NB4 (cell line): ENCODE measurements at regions not wholly inside any gene's neighbourhood (a gene's known extent, or its start where the extent isn't known, plus 50 kb on each side); places are given as distances from the start of the nearest gene placed in this dataset.

Experiments
- CTCF ChIP-seq: IDR thresholded peaks from one replicate; pipeline ENCODE4 v1.5.1; 2012; ENCODE audit warnings: low read depth, low read length
- TF ChIP-seq, protein P1 (sequence below): IDR thresholded peaks from 2 replicates; pipeline ENCODE4 v1.6.1; 2011; ENCODE audit warnings: low read depth, low read length

DNA sequence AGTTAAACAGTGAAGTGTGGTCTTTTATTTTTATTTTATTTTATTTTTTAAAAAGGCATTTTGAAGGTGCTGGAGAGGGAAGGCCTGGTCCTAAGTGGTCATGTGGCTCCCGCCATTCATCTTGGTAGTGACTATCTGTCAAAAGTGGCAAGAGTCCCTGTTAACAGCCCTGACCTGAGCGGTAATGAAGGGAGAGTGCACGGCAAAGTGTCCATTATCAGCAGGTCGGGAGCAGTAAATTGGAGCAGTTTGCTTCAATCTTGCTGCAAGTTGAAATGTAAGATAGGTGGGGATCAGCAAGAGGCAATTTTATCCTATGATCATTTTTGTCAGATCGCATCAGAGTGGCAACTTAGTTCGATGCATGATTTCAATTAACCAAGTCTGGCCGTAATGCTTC, 227.4 kb upstream of the SP4 start:
- TF ChIP-seq, protein P1, sequence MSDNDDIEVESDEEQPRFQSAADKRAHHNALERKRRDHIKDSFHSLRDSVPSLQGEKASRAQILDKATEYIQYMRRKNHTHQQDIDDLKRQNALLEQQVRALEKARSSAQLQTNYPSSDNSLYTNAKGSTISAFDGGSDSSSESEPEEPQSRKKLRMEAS = no peak
- TF ChIP-seq CTCF = no peak
